GM20000 (cell line): ENCODE measurements at regions not wholly inside any gene's neighbourhood (a gene's known extent, or its start where the extent isn't known, plus 50 kb on each side); places are given as distances from the start of the nearest gene placed in this dataset.

Source experiments
- DNase-seq: peaks from one replicate; pipeline ENCODE4 v3.0.0; 2012; ENCODE audit warnings: low spot score
- TF ChIP-seq, protein P1 (sequence below): IDR thresholded peaks from 2 replicates; pipeline ENCODE4 v1.5.1; 2012; ENCODE audit warnings: mild to moderate bottlenecking, control low read depth; ENCODE audit errors: extremely low read depth, missing control alignments

GRCh38 chr5:124634228-124634739 is 112.2 kb downstream of the ZNF608 start:
- no peak for DNase-seq
- TF ChIP-seq, protein P1, sequence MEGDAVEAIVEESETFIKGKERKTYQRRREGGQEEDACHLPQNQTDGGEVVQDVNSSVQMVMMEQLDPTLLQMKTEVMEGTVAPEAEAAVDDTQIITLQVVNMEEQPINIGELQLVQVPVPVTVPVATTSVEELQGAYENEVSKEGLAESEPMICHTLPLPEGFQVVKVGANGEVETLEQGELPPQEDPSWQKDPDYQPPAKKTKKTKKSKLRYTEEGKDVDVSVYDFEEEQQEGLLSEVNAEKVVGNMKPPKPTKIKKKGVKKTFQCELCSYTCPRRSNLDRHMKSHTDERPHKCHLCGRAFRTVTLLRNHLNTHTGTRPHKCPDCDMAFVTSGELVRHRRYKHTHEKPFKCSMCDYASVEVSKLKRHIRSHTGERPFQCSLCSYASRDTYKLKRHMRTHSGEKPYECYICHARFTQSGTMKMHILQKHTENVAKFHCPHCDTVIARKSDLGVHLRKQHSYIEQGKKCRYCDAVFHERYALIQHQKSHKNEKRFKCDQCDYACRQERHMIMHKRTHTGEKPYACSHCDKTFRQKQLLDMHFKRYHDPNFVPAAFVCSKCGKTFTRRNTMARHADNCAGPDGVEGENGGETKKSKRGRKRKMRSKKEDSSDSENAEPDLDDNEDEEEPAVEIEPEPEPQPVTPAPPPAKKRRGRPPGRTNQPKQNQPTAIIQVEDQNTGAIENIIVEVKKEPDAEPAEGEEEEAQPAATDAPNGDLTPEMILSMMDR: no peak

DNA sequence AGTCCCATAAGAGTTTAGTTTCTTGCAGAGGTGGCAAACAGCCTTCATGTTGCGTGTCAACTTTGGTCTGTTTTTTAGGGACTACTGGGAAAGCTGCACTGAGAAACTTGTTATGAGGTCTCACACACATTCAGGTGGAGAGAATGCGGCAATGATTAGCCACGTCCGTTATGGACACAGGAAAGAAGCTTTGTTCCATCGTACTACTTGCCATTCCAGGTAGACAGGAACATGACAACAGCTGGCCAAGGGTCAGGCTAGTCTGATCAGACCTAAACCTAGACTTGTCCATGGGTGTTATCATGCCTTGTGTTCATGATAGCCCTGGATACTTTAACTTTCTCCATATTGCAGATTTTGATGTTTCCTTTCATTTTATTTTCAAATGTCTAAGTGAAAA is 113.2 kb downstream of the ZNF608 start:
- no peak for DNase-seq
- TF ChIP-seq, protein P1: no peak

DNA sequence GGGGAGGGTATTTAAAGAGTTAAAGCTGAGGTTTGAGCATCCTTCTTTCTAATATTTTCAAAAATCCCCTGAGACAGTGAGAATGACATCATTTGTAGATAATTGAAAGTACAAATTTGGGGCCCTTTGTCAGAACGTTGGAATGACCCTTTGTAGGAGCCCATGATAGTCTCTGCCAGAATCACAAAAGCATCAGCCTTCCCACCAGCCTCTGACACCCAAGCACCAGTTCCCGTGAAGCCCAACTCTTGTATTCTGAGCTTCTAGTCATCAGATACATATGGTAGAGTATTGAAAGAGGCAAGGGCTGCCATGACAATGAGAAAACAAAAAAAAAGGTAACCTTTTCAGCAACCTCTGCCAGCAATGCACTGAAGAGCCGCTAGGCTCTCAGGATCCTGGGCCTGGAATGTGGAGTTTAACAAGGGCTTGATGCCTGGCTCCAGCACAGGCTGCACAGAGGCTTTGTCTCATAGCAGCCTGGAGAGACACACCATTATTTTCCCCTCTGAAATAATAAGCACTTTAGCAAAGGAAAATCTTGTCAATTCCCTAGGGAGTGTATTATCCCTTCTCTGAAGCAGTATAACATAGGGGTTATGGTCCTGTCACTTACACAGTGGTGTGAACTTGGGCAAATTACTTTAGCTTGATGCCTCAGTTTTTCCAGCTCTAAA is 114.4 kb downstream of the ZNF608 start:
- TF ChIP-seq, protein P1: no peak
- no peak for DNase-seq

DNA sequence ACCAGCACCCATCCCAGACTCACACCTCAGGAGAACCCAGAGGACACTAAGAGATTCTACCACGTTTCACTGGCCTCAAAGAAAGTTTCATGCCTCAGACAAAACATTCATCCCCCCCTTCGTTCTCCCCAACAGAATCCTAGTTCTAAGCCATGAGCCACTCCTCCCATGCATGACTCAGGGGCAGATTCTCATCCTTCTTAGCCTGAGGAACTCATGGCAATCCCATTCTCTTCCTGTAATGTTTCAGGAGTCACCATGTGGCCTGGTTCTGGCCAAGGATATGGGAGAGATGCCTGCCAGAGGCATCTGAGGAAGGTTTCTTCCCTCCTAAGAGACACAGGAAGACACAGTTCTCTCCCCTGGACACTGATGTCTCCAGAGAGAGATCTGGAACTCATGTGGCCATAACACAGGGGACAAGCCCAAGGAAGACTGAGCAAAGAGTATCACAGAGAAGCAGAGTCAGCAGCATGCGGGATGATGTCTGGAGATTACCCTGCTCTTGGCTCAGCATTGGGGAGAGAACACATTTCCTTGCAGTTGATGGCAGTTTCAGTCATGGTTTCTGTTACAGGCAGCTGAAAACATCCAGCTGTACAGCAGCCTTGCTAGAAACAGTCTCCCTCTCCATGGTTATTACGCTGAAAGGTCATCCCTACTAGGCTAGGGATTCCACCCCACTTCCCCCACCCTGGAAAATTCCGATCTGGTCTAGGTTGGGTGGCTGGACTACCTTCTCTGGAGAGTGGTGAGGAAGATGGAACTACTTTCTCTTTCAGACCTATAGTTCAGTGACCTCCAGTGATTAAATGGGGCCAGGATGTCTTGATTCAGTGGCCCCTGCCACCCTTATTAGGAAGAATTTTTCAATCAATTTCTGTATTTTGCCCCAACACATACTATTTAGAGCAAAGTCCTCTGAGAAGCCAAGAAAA is 115.4 kb downstream of the ZNF608 start:
- TF ChIP-seq, protein P1: no peak
- DNase-seq: peak; percentile 32

GRCh38 chr5:124628721-124629596 is 117.5 kb downstream of the ZNF608 start:
- TF ChIP-seq, protein P1: no peak
- DNase-seq: no peak

DNA sequence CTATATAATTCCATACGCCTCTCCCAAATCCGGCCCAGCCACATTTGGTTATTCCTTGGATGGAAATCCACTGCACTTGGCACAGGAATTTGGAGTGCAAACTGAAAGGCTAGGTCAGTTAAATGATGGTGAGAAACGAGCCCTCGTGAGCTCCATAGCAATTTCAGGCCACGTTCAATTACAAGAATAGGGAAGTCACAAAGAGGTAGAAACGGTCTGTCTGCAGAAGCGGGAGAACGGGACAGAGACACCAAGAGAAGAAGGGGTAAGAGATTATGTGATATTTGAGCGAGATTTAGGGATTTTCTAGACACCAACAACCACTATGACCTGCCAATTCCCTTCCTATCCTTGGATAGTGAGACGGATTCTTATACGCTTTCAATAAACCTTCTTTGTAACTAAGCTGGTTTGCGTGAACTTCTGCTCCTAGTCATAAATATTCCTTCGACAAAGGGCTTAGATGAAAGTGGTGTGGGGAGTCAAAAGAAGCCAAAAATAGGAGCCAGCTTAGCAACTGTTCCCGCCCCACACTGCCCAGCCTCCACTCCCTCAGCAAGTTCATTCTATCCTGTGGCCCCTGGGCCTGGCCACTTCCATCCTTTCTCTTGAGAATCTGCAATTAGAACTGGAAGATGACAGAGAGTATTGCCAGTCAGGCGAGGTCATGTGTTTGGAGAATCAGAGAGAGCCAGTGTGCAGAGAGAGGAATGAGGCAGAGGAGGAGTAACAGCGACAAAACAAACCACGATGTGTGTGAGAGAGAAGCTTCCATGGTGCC is 118.4 kb downstream of the ZNF608 start:
- DNase-seq: no peak
- TF ChIP-seq, protein P1: no peak
